Calu3 (cell line): ENCODE measurements at regions not wholly inside any gene's neighbourhood (a gene's known extent, or its start where the extent isn't known, plus 50 kb on each side); places are given as distances from the start of the nearest gene placed in this dataset.

ENCODE experiments used
- BruUV-seq: library from RNA; stranded (reverse); fragments of 400-500 nt; replicated peaks from 2 replicates; lab custom pipeline; 2021; lab: Mats Ljungman, UMichigan
- CTCF ChIA-PET: fragments of 300-600 bp; sonication (Branson Sonifier 250); formaldehyde crosslinking; loops from one replicate; lab custom pipeline; 2022; ENCODE audit warnings: antibody characterized with exemption; lab: Charles Lee
- DNase-seq: peaks from one replicate; pipeline ENCODE4 v3.0.0; 2022
- H3K27ac Mint-ChIP-seq: one replicate; pipeline ENCODE4 v1.8.0; 2022; ENCODE audit warnings: mixed read lengths; ENCODE audit not compliant: unreplicated experiment
- H3K27me3 Mint-ChIP-seq: one replicate; pipeline ENCODE4 v1.8.0; 2022; ENCODE audit warnings: mixed read lengths; ENCODE audit not compliant: unreplicated experiment
- H3K36me3 Mint-ChIP-seq: one replicate; pipeline ENCODE4 v1.8.0; 2022; ENCODE audit warnings: mild to moderate bottlenecking, moderate library complexity, mixed read lengths; ENCODE audit not compliant: insufficient read depth, unreplicated experiment
- H3K4me1 Mint-ChIP-seq: one replicate; pipeline ENCODE4 v1.8.0; 2022; ENCODE audit warnings: mild to moderate bottlenecking, low read depth, mixed read lengths; ENCODE audit not compliant: unreplicated experiment
- H3K4me3 Mint-ChIP-seq: one replicate; pipeline ENCODE4 v1.8.0; 2022; ENCODE audit warnings: mild to moderate bottlenecking, low read depth, moderate library complexity, mixed read lengths; ENCODE audit not compliant: unreplicated experiment
- H3K9me3 Mint-ChIP-seq: one replicate; pipeline ENCODE4 v1.8.0; 2022; ENCODE audit warnings: low read depth, mixed read lengths; ENCODE audit not compliant: unreplicated experiment
- CTCF ChIP-seq: fragments of 200-600 bp; IDR thresholded peaks from one replicate; pipeline ENCODE4 v1.8.0; 2022; ENCODE audit warnings: antibody characterized with exemption; ENCODE audit not compliant: unreplicated experiment
- intact Hi-C: fragments of 100-400 bp; cut with micrococcal nuclease; formaldehyde crosslinking; loops from one replicate; pipeline ENCODE4 v1.10.0; 2022; ENCODE audit not compliant: unreplicated experiment

- no peaks in the 10 kb centered on the region for H3K36me3 Mint-ChIP-seq
- H3K4me3 Mint-ChIP-seq: no peak overlapping the region
- intact Hi-C loops: no loop called here
- BruUV-seq: no TSS peak
- TF ChIP-seq CTCF: no peak
- no peak for DNase-seq
- CTCF ChIA-PET: no interaction called here
- H3K27ac Mint-ChIP-seq: no peak overlapping the region
- no peaks in the 10 kb centered on the region for H3K9me3 Mint-ChIP-seq
- no peaks in the 10 kb centered on the region for H3K4me1 Mint-ChIP-seq
- H3K27me3 Mint-ChIP-seq: no peaks in the 10 kb centered on the region
Measured at GRCh38 chr13:74904556-74904955, 577.4 kb downstream of the TBC1D4 start.

- intact Hi-C loops: no loop called here
- H3K36me3 Mint-ChIP-seq: no peaks in the 10 kb centered on the region
- no peaks in the 10 kb centered on the region for H3K27me3 Mint-ChIP-seq
- no TSS peak for BruUV-seq
- H3K4me1 Mint-ChIP-seq: no peaks in the 10 kb centered on the region
- no peaks in the 10 kb centered on the region for H3K9me3 Mint-ChIP-seq
- DNase-seq: no peak
- H3K27ac Mint-ChIP-seq: no peak overlapping the region
- no peak overlapping the region for H3K4me3 Mint-ChIP-seq
- CTCF ChIA-PET: no interaction called here
- TF ChIP-seq CTCF: no peak
Measured at GRCh38 chr13:74895042-74895796, 586.8 kb downstream of the TBC1D4 start.

GRCh38 chr13:74892096-74892495 is 589.9 kb downstream of the TBC1D4 start:
- Mint-ChIP-seq H3K4me3 (no peak overlapping the region), H3K27ac (no peak overlapping the region), H3K27me3 (no peaks in the 10 kb centered on the region), H3K4me1 (no peaks in the 10 kb centered on the region), H3K9me3 (no peaks in the 10 kb centered on the region), H3K36me3 (no peaks in the 10 kb centered on the region)
- TF ChIP-seq CTCF: no peak
- no TSS peak for BruUV-seq
- no peak for DNase-seq
- intact Hi-C loops: no loop called here
- CTCF ChIA-PET: no interaction called here

- H3K36me3 Mint-ChIP-seq: no peaks in the 10 kb centered on the region
- H3K4me1 Mint-ChIP-seq: no peaks in the 10 kb centered on the region
- CTCF ChIA-PET: no interaction called here
- DNase-seq: no peak
- H3K27me3 Mint-ChIP-seq: no peaks in the 10 kb centered on the region
- TF ChIP-seq CTCF: no peak
- H3K9me3 Mint-ChIP-seq: no peaks in the 10 kb centered on the region
- no TSS peak for BruUV-seq
- intact Hi-C loops: no loop called here
- no peak overlapping the region for H3K27ac Mint-ChIP-seq
- H3K4me3 Mint-ChIP-seq: no peak overlapping the region
Measured at GRCh38 chr13:74891610-74892009, 590.4 kb downstream of the TBC1D4 start.
